Fibroblast of the conjunctiva (primary cell): ENCODE measurements at regions not wholly inside any gene's neighbourhood (a gene's known extent, or its start where the extent isn't known, plus 50 kb on each side); places are given as distances from the start of the nearest gene placed in this dataset.
"Not testable (repeated sequence)": the region's sequence is repeated elsewhere in the genome, so short reads cannot be mapped to it uniquely, and the experiment has no call there.

Experiments
- DNase-seq: peaks from one replicate; pipeline ENCODE4 v3.0.0-alpha.2; 2010; ENCODE audit warnings: low read depth

- DNase-seq, result no peak
Observed at GRCh38 chr17:68700421-68700820, 99.3 kb upstream of the FAM20A start.

DNA sequence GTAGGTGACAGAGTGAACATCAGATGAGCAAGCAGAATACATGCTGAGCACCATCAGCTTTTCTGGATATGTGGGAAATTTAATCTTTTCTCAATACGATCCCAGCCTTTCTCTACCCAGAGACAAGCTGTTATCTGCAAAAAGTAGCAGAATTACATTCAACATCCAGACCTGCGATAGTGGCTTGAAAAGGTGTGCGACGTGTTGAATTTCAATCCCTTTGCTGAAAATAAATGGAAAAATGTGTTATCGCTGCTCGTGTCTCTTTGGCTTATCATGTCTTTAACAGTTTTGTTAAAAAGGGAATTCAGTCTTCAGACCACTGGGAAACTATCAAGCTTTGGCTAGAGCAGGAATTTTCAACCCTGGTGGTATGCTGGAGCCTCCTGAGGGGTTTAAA lies 98.8 kb upstream of the FAM20A start:
- DNase-seq, result no peak

GRCh38 chr17:68698746-68699145 lies 97.6 kb upstream of the FAM20A start:
- no peak for DNase-seq

DNA sequence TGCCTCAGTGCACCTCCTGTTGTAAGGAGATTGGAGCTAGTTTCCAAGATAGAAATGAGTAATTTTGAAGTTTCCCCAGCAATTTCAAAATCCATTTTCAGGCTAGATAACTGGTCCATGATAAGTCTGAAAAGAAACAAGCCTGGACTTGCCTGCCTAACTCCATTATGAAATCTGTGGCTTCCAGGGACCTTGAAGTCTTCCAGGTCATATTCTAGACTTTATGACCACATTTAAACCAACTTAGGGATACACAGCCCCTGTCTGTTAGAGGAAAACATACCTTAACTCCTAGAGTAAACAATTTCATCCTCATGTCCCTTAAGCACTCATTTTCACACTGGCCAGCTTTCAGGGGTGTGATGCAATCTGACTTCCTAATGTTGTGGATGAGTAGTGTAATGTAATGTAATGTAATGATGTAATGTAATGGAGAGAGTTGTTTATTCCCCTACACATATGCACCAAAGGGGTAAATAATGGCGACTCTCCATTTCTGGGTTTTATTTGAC lies 96.7 kb upstream of the FAM20A start:
- peak; percentile 94 for DNase-seq

- no peak for DNase-seq
Observed at GRCh38 chr17:68695659-68696058, 94.5 kb upstream of the FAM20A start.

GRCh38 chr17:68694791-68695485 lies 93.8 kb upstream of the FAM20A start:
- no peak for DNase-seq

- no peak for DNase-seq
Observed at GRCh38 chr17:68693896-68694295, 92.7 kb upstream of the FAM20A start.

- no peak for DNase-seq
Observed at GRCh38 chr17:68693466-68693865, 92.3 kb upstream of the FAM20A start.

DNA sequence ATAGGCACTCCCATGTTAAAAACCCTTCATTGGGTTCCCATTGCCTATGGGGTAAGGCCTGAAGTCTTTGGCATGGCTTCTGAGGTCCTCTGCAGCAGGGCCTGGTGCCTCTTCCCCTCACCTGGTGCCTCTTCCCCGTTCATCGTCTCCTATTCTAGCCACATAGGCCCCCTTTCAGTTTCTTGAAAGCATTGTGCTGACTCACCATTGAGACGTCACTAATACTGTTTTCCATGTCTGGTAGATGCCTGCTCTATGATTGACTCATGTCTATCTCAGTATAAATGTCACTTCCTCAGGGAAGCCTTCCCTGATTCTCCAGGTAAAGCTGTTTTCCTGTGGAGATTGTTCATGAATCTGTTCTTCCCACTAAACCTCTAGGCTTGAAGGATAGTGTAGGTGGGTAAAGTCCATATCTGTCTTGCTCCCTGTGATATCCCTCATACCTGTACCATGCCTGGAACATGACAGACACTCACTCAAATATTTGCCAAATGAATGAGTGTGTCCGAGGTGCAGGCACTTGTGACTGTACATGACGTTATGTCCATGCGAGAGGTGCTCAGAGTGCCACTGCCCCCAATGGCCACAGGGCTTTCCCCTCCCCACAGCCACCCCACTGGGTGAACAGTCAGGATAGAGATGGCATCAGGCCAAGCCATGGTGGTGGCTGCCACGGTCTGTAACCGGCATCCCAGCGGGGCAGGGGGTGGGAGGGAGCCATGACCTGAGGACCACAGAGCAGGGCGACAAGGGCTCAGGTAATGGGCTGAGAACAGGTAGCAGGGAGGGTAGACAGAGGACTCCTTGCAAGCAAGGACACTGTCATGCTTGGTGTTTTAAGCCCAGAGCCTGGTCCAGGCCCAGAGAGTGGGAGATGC lies 85.2 kb upstream of the FAM20A start:
- no peak for DNase-seq

GRCh38 chr17:68684949-68685357 lies 83.8 kb upstream of the FAM20A start:
- peak; percentile 47 for DNase-seq

DNA sequence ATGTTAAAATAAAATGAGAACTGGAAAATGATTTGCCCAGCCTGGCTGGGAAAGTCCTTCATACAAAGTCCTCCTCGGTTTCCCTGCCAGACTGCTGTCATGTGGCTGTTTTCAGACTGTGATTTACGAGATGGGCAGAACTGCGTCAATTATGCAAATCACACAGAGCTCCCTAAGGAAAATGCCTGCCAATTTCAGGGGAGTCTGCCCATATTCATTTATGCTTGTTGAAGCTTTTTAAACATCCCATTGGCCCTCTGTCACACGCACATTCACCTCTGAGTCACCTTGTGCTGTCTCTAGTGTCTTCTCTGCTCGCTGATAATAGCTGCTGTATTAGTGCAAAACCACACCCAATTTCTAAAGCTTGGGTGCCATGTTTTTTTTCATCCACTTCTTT lies 81.7 kb upstream of the FAM20A start:
- no peak for DNase-seq

DNA sequence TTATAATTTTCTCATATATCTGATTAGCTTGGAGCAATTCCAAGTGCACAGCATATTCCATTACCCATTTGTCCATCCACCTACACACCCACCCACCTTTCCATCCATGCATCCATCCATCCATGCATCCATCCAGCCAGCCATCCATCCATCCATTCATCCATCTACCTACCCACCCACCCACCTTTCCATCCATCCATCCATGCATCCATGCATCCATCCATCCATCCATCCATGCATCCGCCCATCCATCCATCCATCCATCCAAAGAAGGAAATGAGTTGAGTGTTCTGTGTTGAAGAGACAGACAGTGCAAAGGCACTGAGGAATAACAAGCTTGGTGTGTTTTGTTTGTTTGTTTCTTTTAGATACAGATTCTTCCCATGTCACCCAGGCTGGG lies 78.7 kb upstream of the FAM20A start:
- no peak for DNase-seq

DNA sequence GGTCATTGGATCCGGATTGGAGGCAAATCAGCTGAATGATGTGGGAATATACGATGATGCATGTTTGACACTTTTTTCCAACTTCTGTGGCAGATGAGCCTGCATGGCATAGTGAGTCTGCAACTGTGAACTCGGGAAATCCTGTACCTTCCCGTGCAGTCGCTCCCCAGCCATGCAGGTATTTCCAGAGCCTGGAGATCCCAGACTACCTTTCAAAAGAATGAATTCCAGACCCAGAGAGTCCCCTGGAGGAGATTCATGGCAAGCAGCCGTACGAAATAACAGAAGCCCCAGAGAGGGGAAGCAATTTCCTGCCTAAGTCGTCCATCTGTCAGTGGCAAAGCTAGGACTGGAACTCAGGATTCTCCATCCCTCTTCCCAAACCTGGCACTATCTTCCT lies 75.7 kb upstream of the FAM20A start:
- no peak for DNase-seq

DNA sequence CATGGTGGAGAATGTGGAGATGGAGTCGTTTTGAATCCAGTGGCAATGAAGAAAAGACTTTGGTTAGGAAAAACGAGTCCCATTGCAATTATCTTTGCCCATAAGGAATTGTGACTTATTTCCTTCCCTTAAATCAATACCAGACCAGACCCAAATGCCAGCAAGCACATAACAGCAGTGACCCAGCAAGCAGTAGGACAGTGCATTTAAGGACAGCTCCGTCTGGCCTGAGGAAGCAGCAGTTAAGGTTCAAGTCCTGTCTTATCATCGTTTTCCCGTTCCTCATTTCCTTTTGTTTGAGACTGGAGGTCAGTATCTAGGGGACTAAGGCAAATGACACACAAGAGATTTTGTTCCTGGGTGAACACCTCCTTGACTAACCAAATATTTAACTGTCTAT lies 74.6 kb upstream of the FAM20A start:
- DNase-seq, result no peak

GRCh38 chr17:68674029-68674925 lies 73.1 kb upstream of the FAM20A start:
- no peak for DNase-seq

GRCh38 chr17:68670967-68671693 lies 70.0 kb upstream of the FAM20A start:
- no peak for DNase-seq

GRCh38 chr17:68666438-68666837 lies 65.3 kb upstream of the FAM20A start:
- DNase-seq, result not testable (repeated sequence)

- DNase-seq, result no peak
Observed at GRCh38 chr17:68665373-68665772, 64.2 kb upstream of the FAM20A start.

DNA sequence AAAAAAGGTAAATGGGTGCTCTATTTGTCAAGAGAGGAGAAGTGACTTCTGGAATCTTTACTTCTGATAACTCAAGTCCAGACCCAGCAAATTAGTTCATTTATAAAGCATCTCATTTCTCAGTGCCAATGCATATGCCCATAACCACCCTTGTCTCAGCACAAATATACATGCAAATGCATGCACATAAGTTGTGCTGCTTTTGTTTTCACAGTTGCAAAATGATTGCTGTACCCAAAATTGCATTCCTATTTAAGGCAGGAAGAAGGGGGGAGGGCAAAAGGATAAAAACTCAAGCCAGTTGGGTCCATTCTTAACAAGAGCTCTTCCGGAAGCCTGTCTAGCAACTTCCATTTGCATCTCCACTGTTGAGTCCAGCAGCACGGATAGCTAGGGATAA lies 61.3 kb upstream of the FAM20A start:
- DNase-seq, result no peak

GRCh38 chr17:68662037-68662432 lies 60.9 kb upstream of the FAM20A start:
- DNase-seq, result no peak

- DNase-seq, result no peak
Observed at GRCh38 chr17:68661265-68662036, 60.3 kb upstream of the FAM20A start.
